ENCODE measurements at regions not wholly inside any gene's neighbourhood (a gene's known extent, or its start where the extent isn't known, plus 50 kb on each side); places are given as distances from the start of the nearest gene placed in this dataset.

DNA sequence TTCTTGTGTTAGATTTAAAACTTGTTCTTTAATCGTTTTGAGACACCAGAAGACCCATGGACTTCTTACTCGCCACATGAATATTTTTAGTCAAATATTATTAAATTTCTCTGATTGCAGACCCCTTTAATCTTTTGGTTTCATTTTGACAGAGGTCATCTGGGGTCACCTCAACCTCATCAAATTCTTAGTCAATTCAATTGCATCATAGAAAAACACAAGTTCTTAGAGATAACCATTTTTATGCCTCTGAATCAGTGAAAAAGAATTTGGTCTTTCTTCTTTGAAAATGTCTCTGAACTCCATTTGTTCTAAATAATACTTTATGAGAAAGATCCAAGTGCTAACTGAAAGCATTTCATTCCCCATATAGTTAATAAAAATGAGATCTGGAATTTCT, 55.2 kb upstream of the CBLN4 start:
- ATAC-seq (no peak), DNase-seq (ENCODE audit: low spot score in 2 of 2) (no peak)
- peaks cover 6% of the 10 kb centered on the region in 2 donors for H3K9me3 Mint-ChIP-seq
- H3K27ac Mint-ChIP-seq, result no peak overlapping the region
- H3K36me3 Mint-ChIP-seq, result no peaks in the 10 kb centered on the region

DNA sequence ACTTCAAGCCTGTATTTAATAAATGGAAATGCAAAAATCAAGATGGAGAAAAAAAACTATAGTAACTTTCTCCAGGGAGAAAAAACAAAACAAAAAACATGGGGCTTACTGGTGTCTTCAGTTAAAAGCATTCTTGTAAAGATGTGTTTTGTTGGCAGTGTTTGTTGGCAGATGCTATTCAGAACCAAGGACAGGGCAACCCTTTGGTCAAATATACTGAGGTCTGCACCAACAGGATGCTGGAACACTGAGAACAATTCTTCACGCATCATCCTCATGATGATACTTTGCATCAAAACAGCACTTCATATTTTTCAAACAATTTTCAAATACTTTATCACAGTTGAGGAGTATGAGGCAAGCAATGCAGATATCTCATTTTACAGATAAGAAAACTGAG, 63.7 kb upstream of the CBLN4 start:
- ATAC-seq, result no peak
- H3K9me3 Mint-ChIP-seq, result peaks cover 13 to 15% of the 10 kb centered on the region in 2 donors
- H3K36me3 Mint-ChIP-seq, result no peaks in the 10 kb centered on the region
- no peak overlapping the region for H3K27ac Mint-ChIP-seq
- DNase-seq (ENCODE audit: low spot score in 2 of 2), result no peak

DNA sequence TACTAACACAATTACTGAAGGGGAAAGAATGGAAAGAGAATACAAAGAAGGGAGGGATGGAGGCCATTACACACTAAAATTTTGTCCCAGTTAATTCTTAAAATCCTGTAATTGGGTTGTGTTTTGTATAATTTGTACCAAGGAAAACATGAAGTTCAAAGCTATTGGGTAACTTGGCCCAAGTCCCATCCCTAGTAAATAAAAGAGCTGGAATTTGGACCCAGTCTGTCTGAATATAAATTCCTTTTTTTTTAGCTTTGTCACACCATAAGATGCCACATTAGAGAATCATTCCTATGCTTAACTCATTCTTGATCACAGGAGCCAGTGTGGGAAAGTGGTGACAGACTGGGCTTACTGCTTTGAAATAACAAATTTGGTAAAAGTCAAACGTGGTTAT, 66.8 kb upstream of the CBLN4 start:
- peaks cover 0 to 7% of the 10 kb centered on the region in 2 donors for H3K36me3 Mint-ChIP-seq
- ATAC-seq (no peak), DNase-seq (ENCODE audit: low spot score in 2 of 2) (no peak)
- no peak overlapping the region for H3K27ac Mint-ChIP-seq
- peaks cover 18 to 27% of the 10 kb centered on the region in 2 donors for H3K9me3 Mint-ChIP-seq

DNA sequence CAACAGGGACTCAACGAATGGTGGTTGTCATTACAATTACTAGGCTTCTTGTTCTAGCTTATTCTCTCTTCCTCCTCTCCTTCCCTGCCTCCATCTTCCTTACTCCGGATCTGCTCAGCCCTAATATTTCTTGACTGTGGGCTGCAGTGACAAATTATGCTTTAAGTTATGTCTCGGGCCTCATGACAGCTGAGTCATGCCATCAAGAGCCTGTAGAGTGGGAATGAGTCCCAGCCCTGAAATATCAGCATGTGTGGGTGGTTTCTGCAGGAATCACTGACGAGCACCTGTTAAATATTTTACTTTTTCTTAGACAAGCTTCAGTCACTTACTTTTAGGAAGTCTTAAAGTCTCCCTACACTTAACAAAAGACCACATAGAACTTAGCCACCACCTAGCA, 83.1 kb upstream of the CBLN4 start:
- H3K27ac Mint-ChIP-seq, result no peak overlapping the region
- ATAC-seq, result no peak
- H3K9me3 Mint-ChIP-seq, result peaks cover 8 to 16% of the 10 kb centered on the region in 2 donors
- peaks cover 0 to 4% of the 10 kb centered on the region in 2 donors for H3K36me3 Mint-ChIP-seq
- DNase-seq (ENCODE audit: low spot score in 2 of 2), result no peak

DNA sequence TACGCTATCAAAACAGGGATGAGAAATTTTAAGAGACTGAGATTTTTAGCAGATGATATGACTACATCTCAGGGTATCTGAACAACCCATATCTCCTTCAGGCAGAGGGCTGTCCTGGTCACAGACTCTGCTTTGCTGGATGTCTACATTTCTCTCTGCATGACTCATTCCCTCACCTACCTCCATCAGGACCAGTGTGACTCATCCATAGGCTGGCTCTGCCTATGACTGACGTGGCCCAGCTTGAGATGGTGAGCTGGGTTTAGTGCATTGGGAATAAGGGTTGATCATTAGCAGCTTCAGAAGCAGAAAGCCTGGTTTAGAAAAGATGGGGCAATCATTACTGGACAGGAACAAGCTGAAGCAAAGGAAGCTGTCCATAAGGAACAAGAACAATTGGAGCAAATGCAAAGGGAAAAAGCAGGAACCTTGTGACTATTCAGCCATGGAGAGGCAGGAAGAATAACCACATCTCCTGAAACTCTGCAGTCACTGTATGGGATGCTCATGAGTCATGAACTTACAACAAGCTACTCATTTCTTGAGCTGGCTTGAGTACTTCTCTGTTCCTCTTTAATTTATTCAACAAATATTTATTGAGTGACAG, 86.4 kb upstream of the CBLN4 start:
- ATAC-seq (peak; percentile 34 to 37), DNase-seq (ENCODE audit: low spot score in 2 of 2) (no peak)
- H3K9me3 Mint-ChIP-seq, result peaks cover 24 to 28% of the 10 kb centered on the region in 2 donors

DNA sequence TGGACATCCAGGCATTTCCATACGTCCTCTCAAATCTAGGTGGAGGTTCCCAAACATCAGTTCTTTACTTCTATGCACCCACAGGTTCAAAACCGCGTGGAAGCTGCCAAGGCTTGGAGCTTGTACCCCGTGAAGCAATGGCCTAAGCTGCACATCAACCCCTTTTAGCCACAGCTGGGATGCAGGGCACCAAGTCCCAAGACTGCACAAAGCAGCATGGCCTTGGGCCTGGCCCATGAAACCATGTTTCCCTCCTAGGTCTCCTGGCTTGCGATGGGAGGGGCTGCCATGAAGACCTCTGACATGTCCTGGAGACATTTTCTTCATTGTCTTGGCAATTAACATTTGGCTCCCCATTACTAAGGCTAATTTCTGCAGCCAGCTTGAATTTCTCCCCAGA, 88.9 kb upstream of the CBLN4 start:
- Mint-ChIP-seq H3K36me3 (peaks cover 12% of the 10 kb centered on the region in 2 donors), H3K9me3 (peaks cover 21 to 28% of the 10 kb centered on the region in 2 donors), H3K27ac (no peak overlapping the region)
- DNase-seq (ENCODE audit: low spot score in 2 of 2) (no peak), ATAC-seq (no peak)

More for the DNA sequence above, 86.4 kb upstream of the CBLN4 start:
- peaks cover 12 to 15% of the 10 kb centered on the region in 2 donors for H3K36me3 Mint-ChIP-seq
- H3K27ac Mint-ChIP-seq, result no peak overlapping the region

DNA sequence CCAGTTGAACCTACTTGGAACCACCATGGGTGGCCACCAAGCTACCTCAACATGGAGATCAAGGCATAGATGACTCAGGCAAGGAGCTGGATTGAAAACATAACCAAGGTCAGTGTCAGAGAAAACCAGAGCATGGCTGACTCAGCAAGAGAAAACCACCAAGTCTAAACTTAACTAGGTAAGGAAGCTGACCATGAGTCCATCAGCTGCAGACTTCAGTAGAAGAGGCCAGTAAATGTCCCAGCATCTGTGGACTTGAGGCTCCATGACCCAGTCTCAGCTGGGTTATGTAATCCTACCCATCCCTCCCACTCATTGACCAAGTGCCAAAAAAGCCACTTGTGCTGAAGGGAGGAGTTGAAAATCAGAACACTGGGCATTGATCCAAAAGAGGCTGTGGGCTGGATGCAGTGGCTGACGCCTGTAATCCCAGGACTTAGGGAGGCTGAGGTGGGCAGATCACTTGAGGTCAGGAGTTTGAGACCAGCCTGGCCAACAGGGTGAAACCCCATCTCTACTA, 93.7 kb upstream of the CBLN4 start:
- H3K27ac Mint-ChIP-seq, result no peak overlapping the region
- H3K36me3 Mint-ChIP-seq, result peaks cover 10 to 11% of the 10 kb centered on the region in 2 donors
- DNase-seq (ENCODE audit: low spot score in 2 of 2), result no peak
- peaks cover 16 to 29% of the 10 kb centered on the region in 2 donors for H3K9me3 Mint-ChIP-seq
- ATAC-seq, result no peak

DNA sequence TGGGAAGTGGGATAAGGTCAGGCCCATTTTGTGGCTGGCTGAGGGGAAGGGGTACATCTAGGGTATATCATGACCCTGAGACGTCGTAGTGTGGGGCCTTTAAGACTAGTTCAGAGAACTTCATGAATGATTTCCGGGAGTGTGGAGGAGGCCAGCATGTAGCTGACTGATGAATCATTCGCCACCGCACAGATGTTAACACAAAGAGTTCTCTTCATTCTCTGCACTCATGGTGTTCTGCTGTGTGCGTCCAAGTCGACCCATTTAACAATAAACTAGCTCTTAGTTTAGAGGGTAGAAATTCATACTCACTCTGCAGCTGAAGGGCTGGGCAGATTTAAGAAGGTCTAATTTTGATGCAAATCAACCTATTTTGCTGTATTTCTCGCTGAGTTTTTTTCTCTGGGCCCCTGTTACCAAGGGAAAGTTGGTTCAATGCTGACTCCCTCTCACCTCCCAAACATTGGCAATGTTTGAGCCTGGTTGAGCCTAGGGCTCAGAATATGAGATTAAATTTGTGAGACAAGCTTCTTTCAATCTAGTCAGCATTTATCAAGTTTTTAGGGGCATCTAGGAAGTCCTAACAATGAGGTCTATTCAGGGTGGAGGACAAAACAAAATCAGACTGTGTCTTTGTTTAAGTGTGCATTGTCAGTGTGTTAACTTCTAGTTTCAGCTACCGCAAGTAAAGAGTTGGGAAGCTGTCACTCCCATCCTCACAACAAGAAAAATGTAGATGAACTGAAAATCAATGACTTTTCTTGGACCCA, 106.8 kb upstream of the CBLN4 start:
- Mint-ChIP-seq H3K36me3 (peaks cover 0 to 5% of the 10 kb centered on the region in 2 donors), H3K27ac (no peak overlapping the region), H3K9me3 (peaks cover 5 to 9% of the 10 kb centered on the region in 2 donors)
- DNase-seq (ENCODE audit: low spot score in 2 of 2) (no peak), ATAC-seq (no peak)

DNA sequence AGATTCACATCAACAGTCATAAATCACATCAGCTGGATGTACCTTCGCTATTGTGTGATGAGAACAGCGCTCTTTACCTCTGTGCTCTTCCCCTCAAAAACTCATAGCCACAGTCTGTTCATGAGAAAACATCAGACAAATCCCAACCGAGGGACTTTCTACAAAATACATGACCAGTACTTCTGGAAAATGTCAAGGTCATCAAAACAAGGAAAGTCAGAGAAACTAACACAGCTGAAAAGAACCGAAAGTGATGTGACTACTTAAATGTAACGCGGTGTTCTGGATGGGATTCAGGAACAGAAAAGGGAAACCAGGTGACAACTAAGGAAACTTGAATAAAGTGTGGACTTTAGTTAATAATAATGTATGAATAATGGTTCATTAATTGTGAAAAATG, 112.0 kb upstream of the CBLN4 start:
- DNase-seq (ENCODE audit: low spot score in 2 of 2), result no peak
- H3K27ac Mint-ChIP-seq, result no peak overlapping the region
- peaks cover 9 to 10% of the 10 kb centered on the region in 2 donors for H3K9me3 Mint-ChIP-seq

DNA sequence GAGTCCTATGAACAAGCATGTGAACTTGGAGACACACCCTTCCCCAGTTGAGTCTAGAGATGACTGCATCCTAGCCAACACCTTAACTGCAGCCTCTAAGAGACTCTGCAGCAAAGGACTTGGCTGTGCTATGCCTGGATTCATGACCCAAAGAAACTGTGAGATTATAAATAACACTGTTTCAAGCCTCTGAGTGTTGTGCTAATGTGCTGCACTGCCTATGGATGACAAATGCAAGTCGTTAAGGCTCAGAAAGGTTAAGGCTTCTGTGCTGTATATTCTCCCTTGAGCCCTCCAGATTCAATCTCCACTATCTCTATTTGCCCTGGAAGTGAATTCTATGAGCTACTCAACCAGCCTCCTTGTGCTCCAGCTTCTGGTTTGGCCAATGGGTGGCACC, 116.5 kb upstream of the CBLN4 start:
- Mint-ChIP-seq H3K36me3 (no peaks in the 10 kb centered on the region), H3K27ac (no peak overlapping the region), H3K9me3 (peaks cover 0 to 10% of the 10 kb centered on the region in 2 donors)
- ATAC-seq (no peak), DNase-seq (ENCODE audit: low spot score in 2 of 2) (no peak)

More for the DNA sequence above, 112.0 kb upstream of the CBLN4 start:
- H3K36me3 Mint-ChIP-seq, result peaks cover 0 to 5% of the 10 kb centered on the region in 2 donors
- ATAC-seq, result no peak

DNA sequence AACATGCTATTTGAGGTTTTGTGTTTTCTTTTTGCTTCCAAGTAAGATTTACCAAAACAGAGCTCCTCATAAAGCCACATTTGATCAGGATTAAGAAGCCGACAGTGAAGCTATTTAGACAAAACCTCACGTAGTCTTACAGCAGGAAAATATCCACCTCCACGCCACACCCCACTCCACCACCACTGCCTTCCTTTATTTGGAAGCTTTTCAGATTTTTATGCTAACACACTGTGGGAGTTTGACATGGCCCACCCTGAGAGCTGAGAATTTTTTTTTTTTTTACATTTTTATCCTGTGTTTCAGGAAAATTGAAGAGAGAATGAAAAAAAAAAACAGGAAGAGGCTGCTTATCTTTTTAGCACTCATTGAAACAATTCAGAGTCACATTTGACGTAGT, 104.8 kb upstream of the MC3R start:
- DNase-seq (ENCODE audit: low spot score in 2 of 2), result no peak
- peaks cover 19 to 22% of the 10 kb centered on the region in 2 donors for H3K9me3 Mint-ChIP-seq
- H3K36me3 Mint-ChIP-seq, result peaks cover 0 to 14% of the 10 kb centered on the region in 2 donors
- ATAC-seq, result no peak
- no peak overlapping the region for H3K27ac Mint-ChIP-seq

DNA sequence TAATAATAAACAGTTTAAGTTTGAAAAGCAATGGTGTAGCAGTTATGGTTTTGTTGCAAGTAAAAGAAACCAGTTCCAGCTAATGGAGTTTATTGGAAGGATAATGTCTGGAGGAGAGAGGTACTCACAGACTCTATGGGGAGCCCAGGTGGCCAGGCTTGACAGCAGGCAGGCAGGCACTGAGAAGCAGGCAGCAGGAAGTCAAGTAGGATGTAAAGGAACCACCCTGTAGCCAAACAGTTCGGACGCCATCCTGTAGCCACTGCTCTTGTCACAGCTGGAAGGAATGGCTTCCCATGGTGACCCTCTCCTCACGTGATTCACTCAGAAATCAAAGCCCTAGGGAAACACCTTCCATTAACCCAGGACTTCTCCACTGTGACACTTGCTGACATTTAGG, 96.7 kb upstream of the MC3R start:
- Mint-ChIP-seq H3K36me3 (no peaks in the 10 kb centered on the region), H3K9me3 (peaks cover 0 to 6% of the 10 kb centered on the region in 2 donors), H3K27ac (no peak overlapping the region)
- no peak for DNase-seq (ENCODE audit: low spot score in 2 of 2)
- ATAC-seq, result no peak

DNA sequence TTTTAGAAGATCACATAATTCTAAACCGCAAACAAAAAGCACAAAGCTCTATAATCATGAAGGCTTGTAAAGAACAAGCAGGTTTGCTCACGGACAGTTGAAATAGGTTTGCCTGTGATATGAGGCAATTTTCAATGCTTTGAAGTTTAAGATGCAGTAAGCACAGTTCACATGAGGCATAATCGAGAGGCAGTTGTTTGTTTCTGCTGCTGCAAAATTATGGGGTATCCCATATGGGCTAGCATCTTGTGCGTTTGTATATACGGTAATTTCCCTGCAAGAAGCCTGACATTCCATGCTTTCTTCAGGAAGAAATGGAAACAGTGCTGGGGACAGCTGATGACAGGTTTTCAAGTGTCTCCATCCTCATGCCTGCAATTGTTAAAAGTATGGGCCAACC, 94.6 kb upstream of the MC3R start:
- Mint-ChIP-seq H3K9me3 (peaks cover 0 to 6% of the 10 kb centered on the region in 2 donors), H3K36me3 (no peaks in the 10 kb centered on the region), H3K27ac (no peak overlapping the region)
- ATAC-seq (no peak), DNase-seq (ENCODE audit: low spot score in 2 of 2) (no peak)

DNA sequence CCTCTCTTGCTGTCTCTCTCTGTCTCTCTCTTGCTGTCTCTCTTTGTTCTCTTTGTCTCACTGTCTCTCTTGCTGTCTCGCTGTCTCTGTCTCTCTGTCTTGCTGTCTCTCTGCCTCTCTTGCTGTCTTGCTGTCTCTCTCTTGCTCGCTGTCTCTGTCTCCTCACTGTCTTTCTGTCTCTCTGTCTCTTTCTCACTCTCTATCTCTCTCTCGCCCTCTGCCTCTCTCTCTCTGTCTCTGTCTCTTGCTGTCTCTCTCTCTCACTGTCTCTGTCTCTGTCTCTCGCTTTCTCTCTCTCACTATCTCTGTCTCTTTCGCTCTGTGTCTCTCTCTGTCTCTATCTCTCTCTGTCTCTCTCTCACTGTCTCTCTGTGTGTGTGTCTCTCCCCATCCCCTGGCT, 92.9 kb upstream of the MC3R start:
- no peak for ATAC-seq
- Mint-ChIP-seq H3K27ac (no peak overlapping the region), H3K36me3 (no peaks in the 10 kb centered on the region), H3K9me3 (peaks cover 0 to 6% of the 10 kb centered on the region in 2 donors)
- no peak for DNase-seq (ENCODE audit: low spot score in 2 of 2)

DNA sequence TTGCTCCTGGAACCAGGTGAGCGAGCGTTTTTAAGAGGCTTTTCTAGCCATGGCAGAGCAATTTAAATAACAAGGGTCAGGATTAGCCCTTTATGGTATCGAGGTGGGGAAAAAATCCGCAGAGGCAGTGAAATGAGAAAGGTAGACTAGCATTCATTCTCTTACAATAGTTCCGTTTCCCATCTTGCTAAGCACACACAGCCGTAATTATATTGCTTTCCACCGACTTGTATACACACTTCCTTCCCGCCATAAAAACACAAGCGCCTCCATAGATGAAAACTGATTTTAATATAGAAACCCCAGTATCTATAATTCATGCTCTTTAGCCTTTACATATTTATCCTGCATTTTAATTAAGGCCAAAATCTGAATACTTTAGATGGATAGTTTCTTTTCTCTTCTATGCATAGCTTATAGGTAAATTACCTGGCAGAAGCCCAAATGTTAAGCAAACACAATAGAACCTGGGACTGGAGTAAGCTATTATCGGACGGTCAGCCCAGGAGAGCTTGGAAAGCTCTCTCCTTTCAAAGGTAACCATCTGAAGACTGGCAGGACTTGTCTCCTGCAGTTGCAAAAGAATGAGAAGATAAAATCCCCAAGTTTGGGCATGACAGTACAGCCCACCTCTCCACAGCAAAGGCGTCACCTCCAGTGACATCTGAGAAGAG, 90.9 kb upstream of the MC3R start:
- no peak for DNase-seq (ENCODE audit: low spot score in 2 of 2)

DNA sequence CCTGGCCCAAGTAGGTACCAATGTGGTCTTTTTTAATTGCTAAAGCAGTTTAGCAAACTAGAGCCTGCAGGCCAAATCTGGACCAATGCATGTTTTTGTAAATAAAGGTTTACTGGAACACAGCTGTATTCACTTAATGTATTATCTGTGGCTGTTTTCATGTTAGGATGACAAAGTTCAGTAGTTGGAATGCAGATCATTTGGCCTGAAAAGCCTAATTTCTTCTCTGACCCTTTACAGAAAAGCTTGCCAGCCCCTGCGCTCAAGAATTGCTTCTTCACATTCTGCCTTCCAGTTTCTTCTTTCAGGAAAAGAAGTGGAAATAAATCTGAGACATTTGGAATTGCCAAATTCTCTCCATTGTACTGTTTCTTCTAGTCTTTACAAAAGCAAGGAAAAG, 90.0 kb upstream of the MC3R start:
- no peak for ATAC-seq
- Mint-ChIP-seq H3K9me3 (peaks cover 0 to 6% of the 10 kb centered on the region in 2 donors), H3K27ac (no peak overlapping the region), H3K36me3 (no peaks in the 10 kb centered on the region)
- no peak for DNase-seq (ENCODE audit: low spot score in 2 of 2)

More for the DNA sequence above, 90.9 kb upstream of the MC3R start:
- H3K9me3 Mint-ChIP-seq, result peaks cover 0 to 6% of the 10 kb centered on the region in 2 donors
- no peaks in the 10 kb centered on the region for H3K36me3 Mint-ChIP-seq
- ATAC-seq, result no peak
- no peak overlapping the region for H3K27ac Mint-ChIP-seq

DNA sequence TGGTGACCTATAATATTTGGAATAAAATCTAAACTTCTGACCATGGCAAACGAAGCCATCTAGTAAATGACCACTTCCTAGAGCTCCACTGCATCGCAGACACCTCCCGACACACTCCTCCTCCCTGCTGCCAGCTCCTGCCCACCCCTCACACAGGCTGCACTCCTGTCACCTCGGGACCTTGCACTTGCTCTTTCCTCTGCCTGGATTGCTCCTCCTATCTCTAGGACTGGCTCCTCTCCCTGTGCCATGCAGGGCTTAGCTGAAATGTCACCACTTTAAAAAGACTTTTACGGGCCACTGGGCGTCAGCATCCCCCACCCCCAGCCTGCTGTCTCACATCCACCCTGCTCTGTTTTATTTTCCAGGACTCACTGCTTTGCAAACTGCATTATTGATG, 87.6 kb upstream of the MC3R start:
- no peak overlapping the region for H3K27ac Mint-ChIP-seq
- peaks cover 0 to 4% of the 10 kb centered on the region in 2 donors for H3K9me3 Mint-ChIP-seq
- no peaks in the 10 kb centered on the region for H3K36me3 Mint-ChIP-seq
- DNase-seq (ENCODE audit: low spot score in 2 of 2) (no peak), ATAC-seq (no peak)

All from activated naive CD4-positive, alpha-beta T cell treated with anti-CD3 and anti-CD28 coated beads, Interleukin-2, amount 50 U/mL, for 72 hours (primary cell).